HG03280 (cell line): ENCODE measurements at regions not wholly inside any gene's neighbourhood (a gene's known extent, or its start where the extent isn't known, plus 50 kb on each side); places are given as distances from the start of the nearest gene placed in this dataset.

ENCODE experiments used
- ATAC-seq: cut with Tn5 transposase; IDR thresholded peaks from one replicate; pipeline ENCODE4 v1.9.1; 2021; ENCODE audit warnings: mild to moderate bottlenecking, moderate library complexity; ENCODE audit not compliant: unreplicated experiment

- ATAC-seq: no peak
Measured at GRCh38 chr22:34960005-34960404, 106.0 kb upstream of the ISX start.

GRCh38 chr22:34966980-34967565 is 98.9 kb upstream of the ISX start:
- no peak for ATAC-seq

GRCh38 chr22:34969001-34969790 is 96.8 kb upstream of the ISX start:
- ATAC-seq: no peak

GRCh38 chr22:34971456-34971855 is 94.5 kb upstream of the ISX start:
- ATAC-seq: no peak

GRCh38 chr22:34972191-34972897 is 93.6 kb upstream of the ISX start:
- no peak for ATAC-seq

- no peak for ATAC-seq
Measured at GRCh38 chr22:34973016-34973415, 92.9 kb upstream of the ISX start.

GRCh38 chr22:34973926-34974325 is 92.0 kb upstream of the ISX start:
- no peak for ATAC-seq

GRCh38 chr22:34975721-34976120 is 90.2 kb upstream of the ISX start:
- ATAC-seq: no peak

GRCh38 chr22:34976474-34976873 is 89.5 kb upstream of the ISX start:
- no peak for ATAC-seq

GRCh38 chr22:34976886-34977285 is 89.1 kb upstream of the ISX start:
- no peak for ATAC-seq

- ATAC-seq: no peak
Measured at GRCh38 chr22:34986523-34986922, 79.4 kb upstream of the ISX start.

GRCh38 chr22:34992672-34993071 is 73.3 kb upstream of the ISX start:
- ATAC-seq: no peak

GRCh38 chr22:34993548-34993947 is 72.4 kb upstream of the ISX start:
- ATAC-seq: no peak

GRCh38 chr22:34997633-34998299 is 68.2 kb upstream of the ISX start:
- no peak for ATAC-seq

GRCh38 chr22:34998921-34999320 is 67.0 kb upstream of the ISX start:
- ATAC-seq: no peak

- ATAC-seq: no peak
Measured at GRCh38 chr22:35008213-35008612, 57.7 kb upstream of the ISX start.

- ATAC-seq: no peak
Measured at GRCh38 chr22:35010543-35010942, 55.4 kb upstream of the ISX start.

GRCh38 chr22:35014812-35015211 is 51.1 kb upstream of the ISX start:
- no peak for ATAC-seq
